HepG2 (cell line): ENCODE measurements at regions not wholly inside any gene's neighbourhood (a gene's known extent, or its start where the extent isn't known, plus 50 kb on each side); places are given as distances from the start of the nearest gene placed in this dataset.

Experiments
- ATAC-seq: fragments of 200-7000 bp; cut with Tn5 transposase; 3 replicates; pipeline ENCODE4 v1.9.1; 2020; ENCODE audit warnings: mild to moderate bottlenecking, moderate library complexity
- BruUV-seq: library from RNA; stranded (reverse); fragments of 400-500 nt; replicated peaks from 2 replicates; lab custom pipeline; 2021; lab: Mats Ljungman, UMichigan
- CTCF ChIA-PET: fragments of 300-600 bp; formaldehyde crosslinking; extraction: SDS; loops from one replicate; lab custom pipeline; 2021; ENCODE audit warnings: low total read pairs, inconsistent platforms, low intra/inter-chr PET ratio; lab: Yijun Ruan, JAX
- POLR2A ChIA-PET: fragments of 350-600 bp; sonication (Branson Sonifier 250); formaldehyde crosslinking; loops from one replicate; lab custom pipeline; 2020; ENCODE audit warnings: antibody characterized with exemption, inconsistent platforms; lab: Yijun Ruan, JAX
- DNase-seq: peaks from one replicate; pipeline ENCODE4 v3.0.0-alpha.2; 2015; ENCODE audit warnings: low spot score
- FAIRE-seq: peaks from 3 replicates; lab custom pipeline; 2011; peaks lifted over from hg19 to GRCh38; lab: Jason Lieb, UNC
- H2AFZ ChIP-seq: one replicate; pipeline ENCODE4 v1.6.1; 2011; ENCODE audit warnings: low read length, inconsistent platforms
- H3K27ac ChIP-seq: fragments of 300-600 bp; 3 replicates; pipeline ENCODE4 v1.8.0; 2011; ENCODE audit warnings: mixed run types, mild to moderate bottlenecking, mixed read lengths, low read length, inconsistent platforms; ENCODE audit not compliant: insufficient read depth; ENCODE audit errors: extremely low read length
- H3K27me3 ChIP-seq, 2 experiments: fragments of 200-600 bp in 1 of 2; 2 replicates in 1 of 2; 3 replicates in 1 of 2; pipeline versions ENCODE4 v1.6.0 to v1.8.0; 2011; ENCODE audit warnings: low read length in 2 of 2, mild to moderate bottlenecking in 2 of 2, moderate library complexity in 2 of 2, inconsistent platforms in 1 of 2; ENCODE audit not compliant: insufficient read depth in 2 of 2, control insufficient read depth in 1 of 2
- H3K36me3 ChIP-seq, 2 experiments: fragments of 200-600 bp in 1 of 2; replicated peaks in 1 of 2; 2 replicates in 1 of 2; 3 replicates in 1 of 2; pipeline versions ENCODE4 v1.5.1 to v1.8.0; 2011; ENCODE audit warnings: low read length in 2 of 2, inconsistent platforms in 1 of 2; ENCODE audit not compliant: insufficient read depth in 2 of 2, control insufficient read depth in 1 of 2
- H3K4me1 ChIP-seq: 2 replicates; pipeline ENCODE4 v1.5.1; 2012; ENCODE audit warnings: low read length, inconsistent platforms; ENCODE audit not compliant: insufficient read depth
- H3K4me2 ChIP-seq: 2 replicates; pipeline ENCODE4 v1.6.0; 2011; ENCODE audit warnings: low read depth, low read length, inconsistent platforms
- H3K4me3 ChIP-seq, 3 experiments: fragments of 200-600 bp in 1 of 3; sonication (generic), shearing (Covaris generic) in 1 of 3; replicated peaks in 1 of 3; 2 replicates each; pipeline ENCODE4 v1.5.1; 2011 to 2016; ENCODE audit warnings: low read length in 3 of 3, inconsistent platforms in 2 of 3, low read depth in 2 of 3, mild to moderate bottlenecking in 2 of 3, control low read depth in 1 of 3, mixed read lengths in 1 of 3; ENCODE audit not compliant: insufficient read depth in 1 of 3
- H3K79me2 ChIP-seq: one replicate; pipeline ENCODE4 v1.6.1; 2011; ENCODE audit warnings: low read length, inconsistent platforms; ENCODE audit not compliant: insufficient read depth
- H3K9ac ChIP-seq: 2 replicates; pipeline ENCODE4 v1.6.0; 2011; ENCODE audit warnings: mild to moderate bottlenecking, low read depth, low read length, inconsistent platforms; ENCODE audit not compliant: insufficient read depth
- H3K9me3 ChIP-seq: 2 replicates; pipeline ENCODE4 v1.5.1; 2012; ENCODE audit warnings: mild to moderate bottlenecking, low read length
- H4K20me1 ChIP-seq: 2 replicates; pipeline ENCODE4 v1.6.0; 2011; ENCODE audit warnings: inconsistent platforms, mild to moderate bottlenecking, low read length, moderate library complexity; ENCODE audit not compliant: insufficient read depth
- HMG20B ChIP-seq: conservative IDR thresholded peaks from 2 replicates; pipeline ENCODE4 v1.6.1; 2016; ENCODE audit warnings: missing genetic modification reagents, missing compliant biosample characterization
- ISX ChIP-seq: sonication (generic); formaldehyde crosslinking; conservative IDR thresholded peaks from 2 replicates; pipeline ENCODE4 v1.5.0; 2020; ENCODE audit warnings: missing genetic modification reagents
- JUND ChIP-seq: sonication (generic); formaldehyde crosslinking; IDR thresholded peaks from 2 replicates; pipeline ENCODE4 v1.8.0; 2022; ENCODE audit warnings: mild to moderate bottlenecking, missing genetic modification reagents
- PHF8 ChIP-seq: sonication (generic); formaldehyde crosslinking; IDR thresholded peaks from 2 replicates; pipeline ENCODE4 v1.5.0; 2020; ENCODE audit warnings: missing genetic modification reagents
- RFXAP ChIP-seq: sonication (generic); formaldehyde crosslinking; IDR thresholded peaks from 2 replicates; pipeline ENCODE4 v1.4.0; 2020; ENCODE audit warnings: missing genetic modification reagents, borderline replicate concordance
- THAP11 ChIP-seq: IDR thresholded peaks from 2 replicates; pipeline ENCODE4 v1.6.1; 2016; ENCODE audit warnings: missing biosample characterization, missing genetic modification reagents
- ZBTB8A ChIP-seq: sonication (generic); formaldehyde crosslinking; IDR thresholded peaks from 2 replicates; pipeline ENCODE4 v1.4.0; 2020; ENCODE audit warnings: mild to moderate bottlenecking, low read depth, missing genetic modification reagents, borderline replicate concordance
- ZC3H13 ChIP-seq: sonication (generic); formaldehyde crosslinking; IDR thresholded peaks from 2 replicates; pipeline ENCODE4 v1.8.1; 2023; ENCODE audit warnings: mild to moderate bottlenecking, missing genetic modification reagents, moderate library complexity
- ZFYVE20 ChIP-seq: sonication (generic); formaldehyde crosslinking; IDR thresholded peaks from 2 replicates; pipeline ENCODE4 v1.8.0; 2023; ENCODE audit warnings: low read depth, mild to moderate bottlenecking, moderate library complexity, missing genetic modification reagents, borderline replicate concordance
- ZNF24 ChIP-seq: fragments of 450-650 bp; IDR thresholded peaks from 2 replicates; pipeline ENCODE4 v1.6.1; 2017; ENCODE audit warnings: antibody characterized with exemption, mild to moderate bottlenecking
- ZNF703 ChIP-seq: sonication (generic); formaldehyde crosslinking; IDR thresholded peaks from 2 replicates; pipeline ENCODE4 v1.5.1; 2020; ENCODE audit warnings: missing genetic modification reagents, mild to moderate bottlenecking, moderate library complexity, borderline replicate concordance
- WGBS: methylation state at CpG from one replicate; pipeline ENCODE4 v1.1.6; 2017; ENCODE audit warnings: low lambda C conversion rate; 5-methylcytosine and 5-hydroxymethylcytosine counted together
- in situ Hi-C: cut with HindIII; loops from 2 replicates; pipeline ENCODE4 v1.10.0; 2017; ENCODE audit warnings: low pct_unique_long_range_greater_than_20kb; ENCODE audit not compliant: extremely low pct_ligation_motif_present
- intact Hi-C: fragments of 100-400 bp; cut with micrococcal nuclease; formaldehyde crosslinking; loops from one replicate; pipeline ENCODE4 v1.10.0; 2022; ENCODE audit not compliant: unreplicated experiment
- TF ChIP-seq, protein P1 (sequence below): sonication (generic); formaldehyde crosslinking; IDR thresholded peaks from 2 replicates; pipeline ENCODE4 v1.4.0; 2020; ENCODE audit warnings: missing genetic modification reagents, borderline replicate concordance
- TF ChIP-seq, protein P2 (sequence below): sonication (generic); formaldehyde crosslinking; IDR thresholded peaks from 2 replicates; pipeline ENCODE4 v1.4.0; 2020; ENCODE audit warnings: mild to moderate bottlenecking, missing genetic modification reagents, borderline replicate concordance
- TF ChIP-seq, protein P3 (sequence below): sonication (generic); formaldehyde crosslinking; IDR thresholded peaks from 2 replicates; pipeline ENCODE4 v1.4.0; 2020; ENCODE audit warnings: missing genetic modification reagents
- TF ChIP-seq, protein P4 (sequence below), 2 experiments: sonication (generic) in 1 of 2; formaldehyde crosslinking in 1 of 2; IDR thresholded peaks; 2 replicates each; pipeline versions ENCODE4 v1.4.0 to v1.6.1; 2018 to 2020; ENCODE audit warnings: missing genetic modification reagents in 2 of 2, borderline replicate concordance in 1 of 2, low read depth in 1 of 2, mild to moderate bottlenecking in 1 of 2, missing biosample characterization in 1 of 2
- TF ChIP-seq, protein P5 (sequence below): IDR thresholded peaks from 2 replicates; pipeline ENCODE4 v1.6.1; 2016

DNA sequence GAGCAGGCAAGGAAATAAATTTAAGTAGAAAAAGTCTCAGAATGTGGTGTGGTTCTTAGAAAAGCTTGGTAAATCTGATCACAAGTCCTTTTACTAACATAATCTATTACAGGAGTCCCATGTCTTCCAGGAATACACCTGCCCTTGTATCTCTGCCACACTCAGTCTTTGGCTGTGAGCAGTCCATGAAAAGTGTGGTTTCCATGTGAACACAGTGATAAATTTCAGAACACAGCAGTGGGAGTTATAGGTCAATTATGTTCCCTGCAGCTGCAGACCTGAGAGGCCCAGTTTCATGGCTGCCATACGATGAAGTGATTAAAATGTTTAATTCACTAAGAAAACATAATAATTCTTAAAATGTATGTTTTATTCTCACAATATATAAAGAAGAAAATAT, 366.9 kb upstream of the STAC start:
- no TSS peak for BruUV-seq
- 17% methylated on average over 1 of the region's 1 CpG for WGBS

More for the DNA sequence above, 366.9 kb upstream of the STAC start:
- no peak for FAIRE-seq
- Histone ChIP-seq H2AFZ (no peak overlapping the region), H4K20me1 (no peaks in the 10 kb centered on the region), H3K9me3 (peaks cover 43% of the 10 kb centered on the region), H3K27me3 (no peaks in the 10 kb centered on the region), H3K4me1 (no peaks in the 10 kb centered on the region), H3K36me3 (no peaks in the 10 kb centered on the region), H3K27ac (no peak overlapping the region), H3K79me2 (no peaks in the 10 kb centered on the region), H3K4me2 (no peak overlapping the region), H3K9ac (no peak overlapping the region), H3K4me3 (no peak overlapping the region)
- ChIA-PET CTCF (no interaction called here), POLR2A (no interaction called here)
- intact Hi-C loops: no loop called here
- in situ Hi-C loops: no loop called here
- no peak for ATAC-seq
- TF ChIP-seq ZNF24: no peak
- TF ChIP-seq, protein P1, sequence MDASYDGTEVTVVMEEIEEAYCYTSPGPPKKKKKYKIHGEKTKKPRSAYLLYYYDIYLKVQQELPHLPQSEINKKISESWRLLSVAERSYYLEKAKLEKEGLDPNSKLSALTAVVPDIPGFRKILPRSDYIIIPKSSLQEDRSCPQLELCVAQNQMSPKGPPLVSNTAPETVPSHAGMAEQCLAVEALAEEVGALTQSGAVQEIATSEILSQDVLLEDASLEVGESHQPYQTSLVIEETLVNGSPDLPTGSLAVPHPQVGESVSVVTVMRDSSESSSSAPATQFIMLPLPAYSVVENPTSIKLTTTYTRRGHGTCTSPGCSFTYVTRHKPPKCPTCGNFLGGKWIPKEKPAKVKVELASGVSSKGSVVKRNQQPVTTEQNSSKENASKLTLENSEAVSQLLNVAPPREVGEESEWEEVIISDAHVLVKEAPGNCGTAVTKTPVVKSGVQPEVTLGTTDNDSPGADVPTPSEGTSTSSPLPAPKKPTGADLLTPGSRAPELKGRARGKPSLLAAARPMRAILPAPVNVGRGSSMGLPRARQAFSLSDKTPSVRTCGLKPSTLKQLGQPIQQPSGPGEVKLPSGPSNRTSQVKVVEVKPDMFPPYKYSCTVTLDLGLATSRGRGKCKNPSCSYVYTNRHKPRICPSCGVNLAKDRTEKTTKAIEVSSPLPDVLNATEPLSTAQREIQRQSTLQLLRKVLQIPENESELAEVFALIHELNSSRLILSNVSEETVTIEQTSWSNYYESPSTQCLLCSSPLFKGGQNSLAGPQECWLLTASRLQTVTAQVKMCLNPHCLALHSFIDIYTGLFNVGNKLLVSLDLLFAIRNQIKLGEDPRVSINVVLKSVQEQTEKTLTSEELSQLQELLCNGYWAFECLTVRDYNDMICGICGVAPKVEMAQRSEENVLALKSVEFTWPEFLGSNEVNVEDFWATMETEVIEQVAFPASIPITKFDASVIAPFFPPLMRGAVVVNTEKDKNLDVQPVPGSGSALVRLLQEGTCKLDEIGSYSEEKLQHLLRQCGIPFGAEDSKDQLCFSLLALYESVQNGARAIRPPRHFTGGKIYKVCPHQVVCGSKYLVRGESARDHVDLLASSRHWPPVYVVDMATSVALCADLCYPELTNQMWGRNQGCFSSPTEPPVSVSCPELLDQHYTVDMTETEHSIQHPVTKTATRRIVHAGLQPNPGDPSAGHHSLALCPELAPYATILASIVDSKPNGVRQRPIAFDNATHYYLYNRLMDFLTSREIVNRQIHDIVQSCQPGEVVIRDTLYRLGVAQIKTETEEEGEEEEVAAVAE: no peak
- no peak for TF ChIP-seq PHF8
- no peak for TF ChIP-seq ZC3H13
- TF ChIP-seq, protein P2, sequence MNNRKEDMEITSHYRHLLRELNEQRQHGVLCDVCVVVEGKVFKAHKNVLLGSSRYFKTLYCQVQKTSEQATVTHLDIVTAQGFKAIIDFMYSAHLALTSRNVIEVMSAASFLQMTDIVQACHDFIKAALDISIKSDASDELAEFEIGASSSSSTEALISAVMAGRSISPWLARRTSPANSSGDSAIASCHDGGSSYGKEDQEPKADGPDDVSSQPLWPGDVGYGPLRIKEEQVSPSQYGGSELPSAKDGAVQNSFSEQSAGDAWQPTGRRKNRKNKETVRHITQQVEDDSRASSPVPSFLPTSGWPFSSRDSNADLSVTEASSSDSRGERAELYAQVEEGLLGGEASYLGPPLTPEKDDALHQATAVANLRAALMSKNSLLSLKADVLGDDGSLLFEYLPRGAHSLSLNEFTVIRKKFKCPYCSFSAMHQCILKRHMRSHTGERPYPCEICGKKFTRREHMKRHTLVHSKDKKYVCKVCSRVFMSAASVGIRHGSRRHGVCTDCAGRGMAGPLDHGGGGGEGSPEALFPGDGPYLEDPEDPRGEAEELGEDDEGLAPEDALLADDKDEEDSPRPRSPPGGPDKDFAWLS: no peak
- TF ChIP-seq JUND (CRISPR knock-in tag): no peak
- TF ChIP-seq ISX: no peak
- TF ChIP-seq, protein P3, sequence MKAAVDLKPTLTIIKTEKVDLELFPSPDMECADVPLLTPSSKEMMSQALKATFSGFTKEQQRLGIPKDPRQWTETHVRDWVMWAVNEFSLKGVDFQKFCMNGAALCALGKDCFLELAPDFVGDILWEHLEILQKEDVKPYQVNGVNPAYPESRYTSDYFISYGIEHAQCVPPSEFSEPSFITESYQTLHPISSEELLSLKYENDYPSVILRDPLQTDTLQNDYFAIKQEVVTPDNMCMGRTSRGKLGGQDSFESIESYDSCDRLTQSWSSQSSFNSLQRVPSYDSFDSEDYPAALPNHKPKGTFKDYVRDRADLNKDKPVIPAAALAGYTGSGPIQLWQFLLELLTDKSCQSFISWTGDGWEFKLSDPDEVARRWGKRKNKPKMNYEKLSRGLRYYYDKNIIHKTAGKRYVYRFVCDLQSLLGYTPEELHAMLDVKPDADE (CRISPR knock-in tag): no peak
- no peak for TF ChIP-seq ZBTB8A
- no peak for TF ChIP-seq ZNF703
- TF ChIP-seq, protein P4, sequence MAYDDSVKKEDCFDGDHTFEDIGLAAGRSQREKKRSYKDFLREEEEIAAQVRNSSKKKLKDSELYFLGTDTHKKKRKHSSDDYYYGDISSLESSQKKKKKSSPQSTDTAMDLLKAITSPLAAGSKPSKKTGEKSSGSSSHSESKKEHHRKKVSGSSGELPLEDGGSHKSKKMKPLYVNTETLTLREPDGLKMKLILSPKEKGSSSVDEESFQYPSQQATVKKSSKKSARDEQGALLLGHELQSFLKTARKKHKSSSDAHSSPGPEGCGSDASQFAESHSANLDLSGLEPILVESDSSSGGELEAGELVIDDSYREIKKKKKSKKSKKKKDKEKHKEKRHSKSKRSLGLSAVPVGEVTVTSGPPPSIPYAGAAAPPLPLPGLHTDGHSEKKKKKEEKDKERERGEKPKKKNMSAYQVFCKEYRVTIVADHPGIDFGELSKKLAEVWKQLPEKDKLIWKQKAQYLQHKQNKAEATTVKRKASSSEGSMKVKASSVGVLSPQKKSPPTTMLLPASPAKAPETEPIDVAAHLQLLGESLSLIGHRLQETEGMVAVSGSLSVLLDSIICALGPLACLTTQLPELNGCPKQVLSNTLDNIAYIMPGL (CRISPR knock-in tag; IDR thresholded peaks at IDR 0.05; ENCODE audit: borderline replicate concordance in 1 of 2, low read depth in 1 of 2): no peak
- TF ChIP-seq ZFYVE20 (CRISPR knock-in tag): no peak
- no peak for TF ChIP-seq RFXAP
- TF ChIP-seq THAP11: no peak
- TF ChIP-seq, protein P5, sequence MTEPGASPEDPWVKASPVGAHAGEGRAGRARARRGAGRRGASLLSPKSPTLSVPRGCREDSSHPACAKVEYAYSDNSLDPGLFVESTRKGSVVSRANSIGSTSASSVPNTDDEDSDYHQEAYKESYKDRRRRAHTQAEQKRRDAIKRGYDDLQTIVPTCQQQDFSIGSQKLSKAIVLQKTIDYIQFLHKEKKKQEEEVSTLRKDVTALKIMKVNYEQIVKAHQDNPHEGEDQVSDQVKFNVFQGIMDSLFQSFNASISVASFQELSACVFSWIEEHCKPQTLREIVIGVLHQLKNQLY (CRISPR knock-in tag): no peak
- no peak for TF ChIP-seq HMG20B (CRISPR knock-in tag)
- DNase-seq: no peak
